IPS-20b (cell line): ENCODE measurements at regions not wholly inside any gene's neighbourhood (a gene's known extent, or its start where the extent isn't known, plus 50 kb on each side); places are given as distances from the start of the nearest gene placed in this dataset.
A peak's percentile ranks its signal among the peaks of the same experiment; 100 is the strongest.

Source experiments
- H3K27ac ChIP-seq: one replicate; pipeline ENCODE4 v1.5.1; 2013; ENCODE audit warnings: low read length
- H3K27me3 ChIP-seq: 2 replicates; pipeline ENCODE4 v1.6.1; 2013; ENCODE audit warnings: mild to moderate bottlenecking, low read length, inconsistent platforms; ENCODE audit not compliant: insufficient read depth
- H3K36me3 ChIP-seq: 2 replicates; pipeline ENCODE4 v1.6.1; 2013; ENCODE audit warnings: low read depth, mild to moderate bottlenecking, inconsistent platforms, low read length, moderate library complexity; ENCODE audit not compliant: insufficient read depth
- H3K4me1 ChIP-seq: 2 replicates; pipeline ENCODE4 v1.6.1; 2013; ENCODE audit warnings: mild to moderate bottlenecking, control low read depth, inconsistent platforms, low read length, moderate library complexity; ENCODE audit not compliant: insufficient read depth
- H3K4me3 ChIP-seq: 2 replicates; pipeline ENCODE4 v1.5.1; 2013; ENCODE audit warnings: mild to moderate bottlenecking, low read length, inconsistent platforms
- H3K9ac ChIP-seq: 2 replicates; pipeline ENCODE4 v1.6.1; 2013; ENCODE audit warnings: low read depth, mild to moderate bottlenecking, inconsistent platforms, low read length, moderate library complexity
- H3K9me3 ChIP-seq: 2 replicates; pipeline ENCODE4 v1.6.1; 2013; ENCODE audit warnings: mild to moderate bottlenecking, low read depth, low read length, inconsistent platforms; ENCODE audit not compliant: insufficient read depth

GRCh38 chr20:1824181-1824580 lies 71.0 kb upstream of the SIRPA start:
- Histone ChIP-seq H3K27me3 (no peaks in the 10 kb centered on the region), H3K9me3 (no peaks in the 10 kb centered on the region), H3K4me3 (no peak overlapping the region), H3K27ac (no peak overlapping the region), H3K9ac (no peak overlapping the region), H3K36me3 (no peaks in the 10 kb centered on the region), H3K4me1 (peaks cover 6% of the 10 kb centered on the region)

DNA sequence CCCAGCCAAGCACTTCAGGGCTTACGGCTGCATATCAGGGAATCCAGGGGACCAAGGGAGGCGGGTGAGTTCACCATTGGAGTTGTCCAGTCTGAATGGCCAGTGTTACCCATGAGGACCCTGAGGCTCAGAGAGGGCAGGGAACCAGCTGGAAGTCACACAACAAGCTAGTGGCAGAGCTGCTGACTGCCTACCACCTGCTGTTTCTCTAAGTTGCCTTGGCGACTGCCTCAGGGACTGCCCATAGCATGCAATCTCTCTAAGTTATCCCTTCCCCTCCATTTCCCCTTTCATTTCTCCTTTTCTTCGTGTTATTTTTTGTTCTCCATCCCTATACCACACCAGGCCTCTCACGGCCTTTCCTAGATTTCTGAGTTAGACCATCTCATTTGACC lies 71.8 kb upstream of the SIRPA start:
- peaks cover 14% of the 10 kb centered on the region for H3K4me1 ChIP-seq
- H3K27me3 ChIP-seq: peaks cover 4% of the 10 kb centered on the region; the same call in 1 of the 2 replicates
- no peaks in the 10 kb centered on the region for H3K9me3 ChIP-seq
- H3K27ac ChIP-seq: no peak overlapping the region
- no peak overlapping the region for H3K4me3 ChIP-seq
- no peaks in the 10 kb centered on the region for H3K36me3 ChIP-seq
- H3K9ac ChIP-seq: no peak overlapping the region

GRCh38 chr20:1822564-1823449 lies 72.4 kb upstream of the SIRPA start:
- Histone ChIP-seq H3K27ac (no peak overlapping the region), H3K4me1 (peaks cover 18% of the 10 kb centered on the region)

DNA sequence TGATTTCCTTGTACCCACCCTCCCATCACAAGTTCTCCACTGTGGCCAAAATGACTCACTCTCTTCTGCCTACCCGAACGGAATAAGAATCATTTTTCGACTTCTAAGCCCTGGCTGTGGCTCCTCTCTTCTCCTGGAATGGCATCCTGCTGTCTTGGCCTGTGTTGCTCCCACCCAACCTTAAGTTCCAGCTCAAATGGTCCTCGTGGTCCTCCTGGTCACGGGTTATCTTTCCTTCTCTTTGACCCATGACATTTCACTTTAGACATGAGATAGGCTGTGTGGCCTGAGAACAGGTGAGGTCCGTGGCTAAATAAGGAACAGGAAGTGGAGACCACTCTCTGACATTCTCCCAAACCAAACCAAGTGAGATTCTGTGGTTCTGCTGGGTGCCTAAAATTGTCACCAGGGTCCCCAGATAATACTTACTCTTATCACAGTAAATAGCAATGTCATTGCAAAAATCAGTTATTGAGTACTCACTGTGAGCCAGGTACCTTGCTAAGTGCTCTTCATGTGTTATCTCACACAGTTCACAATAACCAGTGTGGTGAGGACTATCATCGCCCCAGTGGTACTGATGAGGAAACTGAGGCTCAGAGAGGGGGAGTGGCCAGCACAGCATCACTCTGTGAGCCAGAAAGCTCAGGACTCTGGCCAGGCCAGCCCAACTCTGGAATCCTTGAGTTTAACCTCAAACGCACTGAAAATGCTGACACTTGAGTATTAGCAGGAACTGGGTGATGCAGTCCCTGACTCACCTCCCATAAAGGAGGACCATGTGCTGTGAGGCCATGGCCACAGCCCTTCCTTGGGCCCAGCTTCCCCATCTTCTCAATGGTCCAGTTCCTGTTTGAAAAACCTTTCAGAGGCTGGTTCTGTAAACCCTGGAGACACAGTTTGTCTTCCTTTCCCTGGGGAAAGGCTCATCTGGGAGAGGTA lies 74.8 kb upstream of the SIRPA start:
- Histone ChIP-seq H3K36me3 (no peaks in the 10 kb centered on the region), H3K9me3 (no peaks in the 10 kb centered on the region), H3K27ac (no peak overlapping the region), H3K4me3 (no peak overlapping the region), H3K27me3 (peaks cover 9% of the 10 kb centered on the region; the same call in 1 of the 2 replicates), H3K4me1 (peaks cover 18% of the 10 kb centered on the region), H3K9ac (no peak overlapping the region)

More at GRCh38 chr20:1822564-1823449, 72.4 kb upstream of the SIRPA start:
- Histone ChIP-seq H3K36me3 (no peaks in the 10 kb centered on the region), H3K27me3 (peaks cover 9% of the 10 kb centered on the region; the same call in 1 of the 2 replicates), H3K9ac (no peak overlapping the region), H3K9me3 (no peaks in the 10 kb centered on the region), H3K4me3 (no peak overlapping the region)

GRCh38 chr20:1819311-1820137 lies 75.7 kb upstream of the SIRPA start:
- Histone ChIP-seq H3K27ac (no peak overlapping the region), H3K9ac (peak overlapping the region; percentile 14; the same call in 1 of the 2 replicates), H3K36me3 (no peaks in the 10 kb centered on the region), H3K9me3 (no peaks in the 10 kb centered on the region), H3K4me1 (peaks cover 18% of the 10 kb centered on the region), H3K4me3 (peak overlapping the region; percentile 38; the same call in 1 of the 2 replicates), H3K27me3 (peaks cover 9% of the 10 kb centered on the region; the same call in 1 of the 2 replicates)

- H3K9ac ChIP-seq: peak overlapping the region; percentile 14; the same call in 1 of the 2 replicates
- peaks cover 18% of the 10 kb centered on the region for H3K4me1 ChIP-seq
- no peak overlapping the region for H3K27ac ChIP-seq
- peak overlapping the region; percentile 38; the same call in 1 of the 2 replicates for H3K4me3 ChIP-seq
- H3K27me3 ChIP-seq: peaks cover 9% of the 10 kb centered on the region; the same call in 1 of the 2 replicates
- H3K9me3 ChIP-seq: no peaks in the 10 kb centered on the region
- no peaks in the 10 kb centered on the region for H3K36me3 ChIP-seq
Measured at GRCh38 chr20:1818895-1819294, 76.3 kb upstream of the SIRPA start.

DNA sequence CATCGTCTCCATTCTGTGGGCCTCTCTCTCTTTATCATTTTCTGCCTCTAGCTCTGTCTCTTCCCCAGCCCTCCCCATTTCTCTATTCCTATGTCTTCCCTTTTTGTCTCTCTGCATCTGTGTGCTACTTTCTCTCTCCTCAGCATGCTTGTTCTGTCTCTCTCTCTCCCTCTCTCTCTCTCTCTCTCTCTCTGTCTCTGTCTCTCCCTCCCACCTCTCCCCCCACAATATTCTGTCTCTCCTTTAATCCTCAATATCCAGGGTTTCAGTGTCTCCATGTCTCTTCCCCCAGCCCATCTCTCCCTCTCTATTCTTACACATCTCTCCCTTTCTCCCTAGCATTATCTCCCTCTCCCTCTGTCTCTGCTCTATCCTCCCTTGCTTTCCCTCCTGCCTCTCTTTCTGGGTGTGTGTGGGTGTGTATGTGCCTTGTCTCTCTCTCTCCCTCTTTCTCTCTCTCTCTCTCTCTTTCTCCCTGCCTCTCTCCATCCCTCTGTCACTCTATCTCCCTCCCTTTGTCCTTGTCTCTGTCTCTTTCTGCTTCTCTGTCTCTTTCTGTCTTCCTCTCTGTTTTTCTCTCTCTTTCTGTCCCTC lies 76.9 kb upstream of the SIRPA start:
- H3K9ac ChIP-seq: peak overlapping the region; percentile 14; the same call in 1 of the 2 replicates
- H3K27ac ChIP-seq: no peak overlapping the region
- no peaks in the 10 kb centered on the region for H3K36me3 ChIP-seq
- peaks cover 18% of the 10 kb centered on the region for H3K4me1 ChIP-seq
- H3K4me3 ChIP-seq: peak overlapping the region; percentile 38; the same call in 1 of the 2 replicates
- no peaks in the 10 kb centered on the region for H3K9me3 ChIP-seq
- peaks cover 9% of the 10 kb centered on the region; the same call in 1 of the 2 replicates for H3K27me3 ChIP-seq

DNA sequence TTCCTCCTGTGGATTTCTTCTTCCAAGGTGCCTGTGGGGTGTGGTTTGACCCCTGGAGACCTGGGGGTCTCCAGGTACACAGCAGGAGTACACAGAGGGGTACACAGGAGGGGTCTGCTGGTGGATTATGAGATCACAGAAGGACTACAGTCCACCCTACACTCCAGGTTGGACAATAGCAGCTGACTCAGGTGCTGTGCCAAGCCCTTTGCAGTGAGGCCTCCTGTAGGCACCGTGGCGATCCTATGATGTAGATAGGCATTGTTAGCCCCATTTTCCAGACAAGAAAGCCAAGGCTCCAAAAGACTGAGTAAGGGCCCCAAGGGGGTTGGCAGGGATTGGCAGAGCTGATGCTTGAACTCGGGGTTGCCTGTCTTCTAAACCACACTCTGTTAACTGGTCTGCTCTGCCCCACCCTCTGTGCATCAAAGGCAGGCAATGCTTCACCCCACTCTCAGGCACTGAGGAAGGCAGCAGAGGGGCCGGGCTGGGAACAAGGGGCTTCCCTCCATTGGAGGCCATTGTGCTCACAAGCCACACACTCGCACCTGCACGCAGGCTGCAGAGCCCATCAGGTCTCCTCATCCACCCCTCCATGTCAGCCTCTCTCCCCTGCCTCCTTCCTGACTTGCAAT lies 77.5 kb upstream of the SIRPA start:
- Histone ChIP-seq H3K4me3 (no peak overlapping the region), H3K36me3 (no peaks in the 10 kb centered on the region), H3K9ac (no peak overlapping the region), H3K4me1 (peaks cover 18% of the 10 kb centered on the region), H3K27me3 (peaks cover 9% of the 10 kb centered on the region; the same call in 1 of the 2 replicates), H3K9me3 (no peaks in the 10 kb centered on the region), H3K27ac (no peak overlapping the region)

GRCh38 chr20:1816384-1817381 lies 78.5 kb upstream of the SIRPA start:
- H3K27ac ChIP-seq: no peak overlapping the region
- peaks cover 22% of the 10 kb centered on the region for H3K4me1 ChIP-seq
- H3K9ac ChIP-seq: no peak overlapping the region
- H3K4me3 ChIP-seq: no peak overlapping the region
- H3K36me3 ChIP-seq: no peaks in the 10 kb centered on the region
- no peaks in the 10 kb centered on the region for H3K9me3 ChIP-seq
- peaks cover 9% of the 10 kb centered on the region; the same call in 1 of the 2 replicates for H3K27me3 ChIP-seq
